Astrocyte of the cerebellum (primary cell): ENCODE measurements at regions not wholly inside any gene's neighbourhood (a gene's known extent, or its start where the extent isn't known, plus 50 kb on each side); places are given as distances from the start of the nearest gene placed in this dataset.

Experiments used
- DNase-seq: peaks from one replicate; pipeline ENCODE4 v3.0.0-alpha.2; 2011; ENCODE audit warnings: low read depth
- H3K4me3 ChIP-seq: 2 replicates; pipeline ENCODE4 v1.5.1; 2011; ENCODE audit warnings: mild to moderate bottlenecking, low read depth, low read length, moderate library complexity
- CTCF ChIP-seq: IDR thresholded peaks from 2 replicates; pipeline ENCODE4 v1.5.1; 2012; ENCODE audit warnings: low read length, low read depth, moderate library complexity, mild to moderate bottlenecking; ENCODE audit errors: missing control alignments
- in situ Hi-C: cut with HindIII; loops from 2 replicates; pipeline ENCODE4 v1.10.0; 2017; ENCODE audit warnings: low sequenced_read_pairs

GRCh38 chr6:24987446-24988115 is 51.8 kb upstream of the RIPOR2 start:
- no peak for DNase-seq
- in situ Hi-C loops, result no loop called here
- TF ChIP-seq CTCF, result no peak
- H3K4me3 ChIP-seq, result no peak overlapping the region

- DNase-seq, result no peak
- H3K4me3 ChIP-seq, result no peak overlapping the region
- in situ Hi-C loops, result no loop called here
- TF ChIP-seq CTCF, result no peak
Observed at GRCh38 chr6:24988562-24988961, 52.8 kb upstream of the RIPOR2 start.

DNA sequence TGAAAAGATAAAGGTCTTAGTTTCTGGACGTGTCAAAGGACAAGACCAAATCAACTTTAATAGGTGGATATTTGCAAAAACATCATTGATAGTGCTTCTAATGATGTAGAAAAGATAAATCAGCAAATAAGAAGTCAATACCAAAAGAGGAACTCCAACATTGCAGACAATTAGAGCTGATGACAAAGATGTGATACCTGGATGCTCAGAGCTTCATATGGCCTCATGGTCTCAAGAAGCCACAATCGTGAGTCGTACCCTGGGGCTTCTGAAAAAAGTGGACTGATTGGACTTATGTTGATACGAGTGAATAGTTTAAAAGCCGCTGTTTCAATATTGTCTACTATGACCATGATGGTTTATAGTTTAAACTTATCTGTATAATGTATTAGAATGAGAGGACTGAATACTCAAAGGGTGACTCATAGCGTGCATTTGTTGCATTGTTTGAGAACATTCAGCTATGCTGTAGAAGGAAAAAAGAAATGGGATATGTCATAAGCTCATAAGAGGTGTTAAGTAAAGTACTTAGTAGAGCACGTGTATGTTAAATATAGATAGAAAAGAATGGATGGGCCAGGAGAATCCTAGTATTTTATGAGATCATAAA is 54.6 kb upstream of the RIPOR2 start:
- H3K4me3 ChIP-seq, result no peak overlapping the region
- TF ChIP-seq CTCF, result no peak

DNA sequence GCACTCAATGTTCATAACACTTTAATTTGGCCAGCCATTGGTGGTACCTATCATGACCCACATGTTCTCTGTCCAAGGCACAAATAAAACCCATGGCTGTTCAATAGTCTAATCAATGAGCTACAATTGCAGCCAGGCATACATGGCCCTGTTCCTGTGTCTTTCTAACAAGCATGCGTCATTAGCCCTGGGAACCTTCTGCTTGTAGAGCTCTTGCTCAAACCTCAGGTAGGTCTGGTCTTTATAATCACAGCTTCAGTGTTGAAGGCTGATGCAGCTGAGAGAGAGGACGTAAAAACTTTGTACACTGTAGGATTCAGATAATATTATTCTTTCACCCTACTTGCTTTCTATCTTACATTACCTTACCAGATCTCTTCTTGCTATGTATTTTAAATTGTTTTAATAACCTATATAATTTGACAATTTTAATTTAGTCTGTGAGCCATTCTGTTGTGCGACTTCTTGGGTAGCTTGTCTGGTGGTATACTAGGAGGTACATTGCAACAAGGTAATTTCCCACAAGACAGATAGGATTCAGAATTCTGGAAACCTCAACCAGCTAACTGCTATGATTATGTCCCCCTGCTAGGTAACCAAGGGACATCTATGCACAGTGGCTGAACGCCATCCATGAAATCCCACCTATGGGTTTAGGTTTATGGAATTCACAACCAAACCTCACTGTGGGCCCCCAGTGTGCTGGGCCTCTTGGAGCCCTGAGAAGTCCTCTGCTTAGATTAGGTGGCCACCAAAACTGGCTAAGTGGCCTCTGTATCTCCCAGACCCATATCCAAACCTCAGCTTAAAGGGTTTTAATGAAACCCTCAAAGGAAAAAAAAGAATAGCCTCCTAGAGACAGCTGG is 55.4 kb upstream of the RIPOR2 start:
- TF ChIP-seq CTCF, result no peak
- in situ Hi-C loops, result no loop called here
- no peak overlapping the region for H3K4me3 ChIP-seq
- no peak for DNase-seq

More for the DNA sequence above, 54.6 kb upstream of the RIPOR2 start:
- DNase-seq, result no peak
- in situ Hi-C loops, result no loop called here

- no peak overlapping the region for H3K4me3 ChIP-seq
- in situ Hi-C loops, result no loop called here
- no peak for DNase-seq
- peak; percentile 60 for TF ChIP-seq CTCF
Observed at GRCh38 chr6:24991810-24992467, 56.2 kb upstream of the RIPOR2 start.

DNA sequence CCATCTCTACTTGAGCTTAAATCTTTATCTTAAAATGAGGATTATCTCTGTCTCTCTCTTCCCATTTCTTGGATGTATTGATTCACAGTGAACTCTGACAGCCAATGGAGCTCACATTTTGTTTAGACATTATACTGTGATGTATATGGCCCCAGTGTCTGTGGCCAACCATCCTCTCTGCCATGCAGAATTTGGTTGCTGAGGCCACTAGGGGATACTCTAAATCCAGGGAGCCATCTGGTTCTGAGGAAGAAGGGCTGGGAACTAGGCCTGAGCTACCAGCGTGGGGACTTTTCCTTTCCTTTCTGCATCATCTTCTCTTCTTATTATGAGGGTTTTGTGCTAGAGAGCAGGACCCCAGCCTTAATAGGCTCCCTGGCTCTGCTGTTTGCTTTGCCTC is 59.1 kb upstream of the RIPOR2 start:
- no peak for DNase-seq
- TF ChIP-seq CTCF, result no peak
- in situ Hi-C loops, result no loop called here

More for the DNA sequence above, 59.1 kb upstream of the RIPOR2 start:
- no peak overlapping the region for H3K4me3 ChIP-seq
